ENCODE measurements at regions not wholly inside any gene's neighbourhood (a gene's known extent, or its start where the extent isn't known, plus 50 kb on each side); places are given as distances from the start of the nearest gene placed in this dataset.

- TF ChIP-seq CTCF (IDR thresholded peaks at IDR 0.05) (no peak), POLR2A (IDR thresholded peaks at IDR 0.05) (no peak)
Observed at GRCh38 chr12:115806000-115806399, 471.5 kb downstream of the MED13L start.

Data from Peyer's patch (tissue), 4 donors.